ENCODE measurements at regions not wholly inside any gene's neighbourhood (a gene's known extent, or its start where the extent isn't known, plus 50 kb on each side); places are given as distances from the start of the nearest gene placed in this dataset.

DNA sequence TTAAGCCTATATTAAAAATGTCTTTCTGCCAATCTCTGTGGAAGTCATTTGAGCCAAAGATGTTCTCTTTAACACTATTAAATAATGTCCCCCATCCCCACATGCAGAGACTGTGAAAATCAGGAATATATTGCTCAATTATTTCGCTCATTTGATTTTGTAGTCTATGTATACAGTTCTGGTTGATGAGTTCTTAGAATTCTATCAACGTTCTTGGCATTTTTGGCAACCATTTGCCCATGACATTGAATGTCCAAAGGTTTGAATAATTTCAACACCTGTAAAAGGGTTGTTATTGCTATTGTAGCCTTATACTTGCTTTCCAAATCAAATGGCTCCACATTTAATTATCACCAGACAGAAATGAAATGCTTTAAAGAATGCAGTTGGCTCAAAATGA, 536.1 kb downstream of the CAAP1 start:
- intact Hi-C loops (cut with DNase I; ENCODE audit: low total_unique reads): no loop called here
- H3K4me3 ChIP-seq (ENCODE audit: low read depth, poor library complexity, severe bottlenecking): no peak overlapping the region
- no peak for DNase-seq (ENCODE audit: low spot score in 2 of 2)
- TF ChIP-seq, protein P1, sequence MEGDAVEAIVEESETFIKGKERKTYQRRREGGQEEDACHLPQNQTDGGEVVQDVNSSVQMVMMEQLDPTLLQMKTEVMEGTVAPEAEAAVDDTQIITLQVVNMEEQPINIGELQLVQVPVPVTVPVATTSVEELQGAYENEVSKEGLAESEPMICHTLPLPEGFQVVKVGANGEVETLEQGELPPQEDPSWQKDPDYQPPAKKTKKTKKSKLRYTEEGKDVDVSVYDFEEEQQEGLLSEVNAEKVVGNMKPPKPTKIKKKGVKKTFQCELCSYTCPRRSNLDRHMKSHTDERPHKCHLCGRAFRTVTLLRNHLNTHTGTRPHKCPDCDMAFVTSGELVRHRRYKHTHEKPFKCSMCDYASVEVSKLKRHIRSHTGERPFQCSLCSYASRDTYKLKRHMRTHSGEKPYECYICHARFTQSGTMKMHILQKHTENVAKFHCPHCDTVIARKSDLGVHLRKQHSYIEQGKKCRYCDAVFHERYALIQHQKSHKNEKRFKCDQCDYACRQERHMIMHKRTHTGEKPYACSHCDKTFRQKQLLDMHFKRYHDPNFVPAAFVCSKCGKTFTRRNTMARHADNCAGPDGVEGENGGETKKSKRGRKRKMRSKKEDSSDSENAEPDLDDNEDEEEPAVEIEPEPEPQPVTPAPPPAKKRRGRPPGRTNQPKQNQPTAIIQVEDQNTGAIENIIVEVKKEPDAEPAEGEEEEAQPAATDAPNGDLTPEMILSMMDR (IDR thresholded peaks at IDR 0.05): no peak
- no peak for TF ChIP-seq POLR2A (IDR thresholded peaks at IDR 0.05)
- 67 to 78% methylated on average over 2 of the region's 2 CpGs for WGBS, 2 donors

DNA sequence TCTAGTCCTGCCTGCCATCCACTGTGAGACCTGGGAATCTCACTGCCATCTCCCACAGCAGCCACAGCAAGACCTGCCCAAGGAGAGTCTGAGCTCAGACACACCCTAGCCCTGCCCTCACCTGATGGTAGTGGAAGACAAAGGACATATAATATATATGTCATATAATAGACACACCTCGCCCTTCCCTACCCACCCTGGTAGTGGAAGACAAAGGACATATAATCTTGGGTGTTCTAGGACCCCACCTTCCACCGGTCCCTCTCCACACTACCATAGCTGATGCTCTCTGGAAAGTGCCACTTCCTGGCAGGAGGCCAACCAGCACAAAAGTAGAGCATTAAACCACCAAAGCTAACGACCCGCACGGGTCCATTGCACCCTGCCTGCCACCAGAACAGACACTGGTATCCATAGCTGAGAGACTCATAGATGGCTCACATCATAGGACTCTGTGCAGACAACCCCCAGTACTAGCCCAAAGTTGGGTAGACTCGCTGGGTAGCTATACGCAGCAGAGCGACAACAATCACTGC, 545.6 kb downstream of the CAAP1 start:
- 74 to 97% methylated on average over 8 of the region's 8 CpGs for WGBS, 2 donors

DNA sequence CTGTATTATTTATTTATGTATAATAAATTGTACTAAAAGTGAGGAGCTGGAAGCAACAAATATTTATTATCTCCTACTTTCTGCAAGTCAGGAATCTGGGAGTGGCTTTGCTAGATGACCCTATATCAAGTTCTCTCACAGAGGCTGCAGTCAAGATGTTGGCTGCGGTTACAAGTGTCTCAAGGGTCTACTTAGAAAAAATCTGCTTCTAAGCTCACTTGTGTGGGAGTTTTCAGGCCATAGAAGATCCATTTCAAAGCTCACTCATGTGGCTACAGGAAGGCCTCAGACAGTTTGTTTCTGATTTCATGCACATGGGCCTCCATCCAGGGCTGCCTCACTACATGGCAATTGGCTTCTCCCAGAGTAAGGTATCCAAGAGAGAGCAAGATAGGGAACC, 551.1 kb downstream of the CAAP1 start:
- WGBS, 2 donors: 52 to 67% methylated on average over 1 of the region's 1 CpG
- DNase-seq (ENCODE audit: low spot score in 2 of 2): no peak
- H3K4me3 ChIP-seq (ENCODE audit: low read depth, poor library complexity, severe bottlenecking): no peak overlapping the region
- intact Hi-C loops (cut with DNase I; ENCODE audit: low total_unique reads): no loop called here
- no peak for TF ChIP-seq POLR2A (IDR thresholded peaks at IDR 0.05)

More for the DNA sequence above, 545.6 kb downstream of the CAAP1 start:
- DNase-seq (ENCODE audit: low spot score in 2 of 2): peak in 1 of 2 donors; percentile 59
- no peak for TF ChIP-seq POLR2A (IDR thresholded peaks at IDR 0.05)
- TF ChIP-seq, protein P1 (IDR thresholded peaks at IDR 0.05): no peak
- intact Hi-C loops (cut with DNase I; ENCODE audit: low total_unique reads): no loop called here
- no peak overlapping the region for H3K4me3 ChIP-seq (ENCODE audit: low read depth, poor library complexity, severe bottlenecking)

DNA sequence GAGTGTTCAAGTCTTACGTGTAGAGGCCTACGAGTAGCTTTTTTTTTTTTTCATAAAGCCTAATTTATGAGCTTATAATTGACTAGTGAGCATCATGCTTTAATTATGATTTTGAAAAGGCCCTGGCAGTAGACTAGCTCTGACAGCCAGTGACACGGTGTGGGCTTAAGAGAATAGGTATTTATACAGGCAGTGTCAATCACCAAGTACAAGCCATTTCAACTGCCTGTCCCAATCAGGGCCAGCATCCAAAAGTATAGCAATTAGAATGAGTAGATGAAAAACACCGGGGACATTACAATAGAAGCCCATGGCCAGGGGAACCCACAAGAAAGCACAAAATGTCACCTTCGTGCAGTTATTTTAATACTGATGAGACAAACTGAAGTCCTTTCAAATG, 552.8 kb downstream of the CAAP1 start:
- 66 to 67% methylated on average over 5 of the region's 5 CpGs for WGBS, 2 donors
- no peak for DNase-seq (ENCODE audit: low spot score in 2 of 2)
- intact Hi-C loops (cut with DNase I; ENCODE audit: low total_unique reads): no loop called here
- TF ChIP-seq, protein P1 (IDR thresholded peaks at IDR 0.05): no peak
- no peak for TF ChIP-seq POLR2A (IDR thresholded peaks at IDR 0.05)
- no peak overlapping the region for H3K4me3 ChIP-seq (ENCODE audit: low read depth, poor library complexity, severe bottlenecking)

DNA sequence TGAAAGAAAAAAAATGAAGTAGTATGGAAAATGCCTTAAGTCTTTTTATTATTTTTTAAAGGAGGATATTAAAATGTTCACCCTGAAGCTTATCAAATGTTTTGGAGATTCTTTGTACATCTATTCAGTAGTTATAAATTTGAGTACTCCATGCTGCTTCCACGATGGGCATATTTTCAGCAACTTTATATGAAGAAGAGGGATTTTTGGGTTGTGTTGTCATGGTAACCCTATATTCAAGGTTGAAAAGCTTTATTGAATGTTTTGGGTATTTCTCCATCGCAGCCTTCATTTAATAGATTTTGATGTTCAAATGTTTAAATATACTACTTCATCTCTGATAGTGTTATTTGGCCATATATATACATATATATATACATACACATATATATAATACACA, 557.5 kb downstream of the CAAP1 start:
- intact Hi-C loops (cut with DNase I; ENCODE audit: low total_unique reads): no loop called here
- no peak overlapping the region for H3K4me3 ChIP-seq (ENCODE audit: low read depth, poor library complexity, severe bottlenecking)
- WGBS, 2 donors: 86 to 87% methylated on average over 2 of the region's 2 CpGs
- TF ChIP-seq POLR2A (IDR thresholded peaks at IDR 0.05): no peak
- TF ChIP-seq, protein P1 (IDR thresholded peaks at IDR 0.05): no peak
- no peak for DNase-seq (ENCODE audit: low spot score in 2 of 2)

DNA sequence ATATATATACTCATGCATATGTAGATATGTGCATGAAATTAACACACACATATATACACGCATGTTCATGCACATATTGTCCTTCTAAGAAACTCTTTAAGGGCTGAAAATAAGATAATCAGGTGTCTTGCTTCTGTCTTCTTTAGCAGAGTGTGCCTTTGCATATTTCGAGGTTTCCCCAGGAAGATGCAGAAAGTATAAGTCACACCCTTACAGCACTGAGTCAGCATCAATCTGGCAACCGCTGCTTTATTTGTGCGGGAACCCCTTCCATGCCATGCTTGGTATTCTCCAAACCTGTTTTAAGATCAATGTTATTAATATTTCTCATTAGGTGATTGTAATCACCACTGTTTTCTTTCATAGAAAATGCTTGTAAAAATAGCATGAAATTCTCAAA, 557.9 kb downstream of the CAAP1 start:
- WGBS, 2 donors: 80 to 82% methylated on average over 4 of the region's 4 CpGs
- TF ChIP-seq POLR2A (IDR thresholded peaks at IDR 0.05): no peak
- TF ChIP-seq, protein P1 (IDR thresholded peaks at IDR 0.05): no peak
- no peak for DNase-seq (ENCODE audit: low spot score in 2 of 2)

More for the DNA sequence above, 557.9 kb downstream of the CAAP1 start:
- no peak overlapping the region for H3K4me3 ChIP-seq (ENCODE audit: low read depth, poor library complexity, severe bottlenecking)
- intact Hi-C loops (cut with DNase I; ENCODE audit: low total_unique reads): no loop called here

All from lower leg skin (tissue), 4 donors.